Mesothelial cell of epicardium (in vitro differentiated cells): ENCODE measurements at regions not wholly inside any gene's neighbourhood (a gene's known extent, or its start where the extent isn't known, plus 50 kb on each side); places are given as distances from the start of the nearest gene placed in this dataset.
"Not testable (repeated sequence)": the region's sequence is repeated elsewhere in the genome, so short reads cannot be mapped to it uniquely, and the experiment has no call there.

ENCODE experiments used
- DNase-seq, 2 experiments: peaks; one replicate each; pipeline ENCODE4 v3.0.0; 2021; ENCODE audit warnings: low spot score in 2 of 2; ENCODE audit not compliant: unreplicated experiment in 2 of 2
- H3K27ac Mint-ChIP-seq: 2 replicates; pipeline ENCODE4 v1.8.0; 2021; ENCODE audit warnings: mixed read lengths
- H3K27me3 Mint-ChIP-seq: 2 replicates; pipeline ENCODE4 v1.8.0; 2021; ENCODE audit warnings: low read depth, mixed read lengths
- H3K36me3 Mint-ChIP-seq: 2 replicates; pipeline ENCODE4 v1.8.0; 2021; ENCODE audit warnings: mixed read lengths
- H3K4me1 Mint-ChIP-seq: 2 replicates; pipeline ENCODE4 v1.8.0; 2021; ENCODE audit warnings: mixed read lengths
- H3K4me3 Mint-ChIP-seq: 2 replicates; pipeline ENCODE4 v1.8.0; 2021; ENCODE audit warnings: mild to moderate bottlenecking, moderate library complexity, mixed read lengths
- H3K9me3 Mint-ChIP-seq: 2 replicates; pipeline ENCODE4 v1.8.0; 2021; ENCODE audit warnings: mixed read lengths
- CTCF ChIP-seq: fragments of 200-600 bp; sonication (generic); IDR thresholded peaks from one replicate; pipeline ENCODE4 v1.5.0; 2021; ENCODE audit warnings: antibody characterized with exemption; ENCODE audit not compliant: unreplicated experiment

- no peaks in the 10 kb centered on the region for H3K36me3 Mint-ChIP-seq
- TF ChIP-seq CTCF = no peak
- peaks cover 38% of the 10 kb centered on the region for H3K4me1 Mint-ChIP-seq
- H3K4me3 Mint-ChIP-seq = no peak overlapping the region
- H3K27me3 Mint-ChIP-seq = no peaks in the 10 kb centered on the region
- peaks cover 3% of the 10 kb centered on the region for H3K9me3 Mint-ChIP-seq
- DNase-seq = no peak
- H3K27ac Mint-ChIP-seq = no peak overlapping the region
These were observed 145.9 kb upstream of the CITED2 start for GRCh38 chr6:139520321-139520768.

- Mint-ChIP-seq H3K27me3 (no peaks in the 10 kb centered on the region), H3K9me3 (peaks cover 3% of the 10 kb centered on the region), H3K4me1 (peaks cover 38% of the 10 kb centered on the region), H3K36me3 (no peaks in the 10 kb centered on the region), H3K4me3 (no peak overlapping the region), H3K27ac (no peak overlapping the region)
- TF ChIP-seq CTCF = no peak
- DNase-seq = no peak
These were observed 145.2 kb upstream of the CITED2 start for GRCh38 chr6:139519571-139520031.

GRCh38 chr6:139519097-139519496 is 144.6 kb upstream of the CITED2 start:
- Mint-ChIP-seq H3K27me3 (no peaks in the 10 kb centered on the region), H3K9me3 (peaks cover 3% of the 10 kb centered on the region), H3K4me3 (no peak overlapping the region), H3K27ac (no peak overlapping the region), H3K4me1 (peaks cover 39% of the 10 kb centered on the region), H3K36me3 (no peaks in the 10 kb centered on the region)
- no peak for DNase-seq
- no peak for TF ChIP-seq CTCF

GRCh38 chr6:139518556-139519091 is 144.2 kb upstream of the CITED2 start:
- peaks cover 3% of the 10 kb centered on the region for H3K9me3 Mint-ChIP-seq
- no peak for DNase-seq
- no peaks in the 10 kb centered on the region for H3K27me3 Mint-ChIP-seq
- H3K4me3 Mint-ChIP-seq = no peak overlapping the region
- no peaks in the 10 kb centered on the region for H3K36me3 Mint-ChIP-seq
- no peak overlapping the region for H3K27ac Mint-ChIP-seq
- H3K4me1 Mint-ChIP-seq = peaks cover 39% of the 10 kb centered on the region
- TF ChIP-seq CTCF = no peak

GRCh38 chr6:139517998-139518555 is 143.6 kb upstream of the CITED2 start:
- H3K27me3 Mint-ChIP-seq, H3K36me3 Mint-ChIP-seq, H3K27ac Mint-ChIP-seq, H3K4me3 Mint-ChIP-seq, H3K9me3 Mint-ChIP-seq, DNase-seq: not testable (repeated sequence)
- peaks cover 38% of the 10 kb centered on the region for H3K4me1 Mint-ChIP-seq

- peak overlapping the region; percentile 35 for H3K27ac Mint-ChIP-seq
- H3K4me3 Mint-ChIP-seq = no peak overlapping the region
- no peak for DNase-seq
- no peaks in the 10 kb centered on the region for H3K9me3 Mint-ChIP-seq
- TF ChIP-seq CTCF = no peak
- no peaks in the 10 kb centered on the region for H3K36me3 Mint-ChIP-seq
- no peaks in the 10 kb centered on the region for H3K27me3 Mint-ChIP-seq
- H3K4me1 Mint-ChIP-seq = peaks cover 32% of the 10 kb centered on the region
These were observed 141.1 kb upstream of the CITED2 start for GRCh38 chr6:139515511-139515910.
